ENCODE measurements at regions not wholly inside any gene's neighbourhood (a gene's known extent, or its start where the extent isn't known, plus 50 kb on each side); places are given as distances from the start of the nearest gene placed in this dataset.
A peak's percentile ranks its signal among the peaks of the same experiment; 100 is the strongest.

DNA sequence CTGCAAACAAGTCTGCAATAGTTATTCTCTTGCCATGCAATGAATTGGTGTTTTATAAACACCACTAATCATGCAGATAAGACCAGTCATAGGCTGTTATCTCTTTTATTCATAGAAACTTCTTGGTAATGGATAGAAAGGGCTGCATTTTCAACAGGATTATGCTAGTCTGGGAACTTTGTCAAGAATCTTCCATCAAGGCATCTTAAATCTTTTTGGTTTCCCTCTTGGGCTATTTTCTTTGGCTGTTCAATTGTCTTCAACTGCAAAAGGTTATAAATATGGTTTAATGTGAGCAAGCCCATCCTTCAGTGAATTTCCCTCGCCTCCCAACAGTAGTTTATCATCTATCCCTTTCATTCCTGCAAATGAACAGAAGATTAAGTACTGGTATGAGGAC, 59.0 kb upstream of the MINAR1 start:
- intact Hi-C loops (cut with DNase I), result no loop called here
- no peak for DNase-seq (ENCODE audit: low spot score)

DNA sequence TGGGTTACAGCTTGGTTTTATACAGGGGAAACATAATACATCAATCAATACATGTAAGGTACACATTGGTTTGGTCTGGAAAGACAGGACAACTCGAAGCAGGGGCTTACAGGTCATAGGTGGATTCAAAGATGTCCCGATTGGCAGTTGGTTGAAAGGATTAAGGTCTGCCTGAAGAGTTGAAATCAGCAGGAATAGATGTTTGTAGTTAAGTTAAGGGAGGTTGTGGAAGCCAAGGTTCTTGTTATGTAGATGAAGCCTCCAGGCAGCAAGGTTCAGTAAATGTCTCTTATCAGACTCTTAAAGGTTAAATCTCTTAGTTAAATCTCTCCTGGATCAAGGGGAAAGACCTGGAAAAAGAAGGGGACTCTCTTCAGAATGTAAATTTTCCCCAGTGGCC, 58.4 kb upstream of the MINAR1 start:
- no peak for DNase-seq (ENCODE audit: low spot score)

DNA sequence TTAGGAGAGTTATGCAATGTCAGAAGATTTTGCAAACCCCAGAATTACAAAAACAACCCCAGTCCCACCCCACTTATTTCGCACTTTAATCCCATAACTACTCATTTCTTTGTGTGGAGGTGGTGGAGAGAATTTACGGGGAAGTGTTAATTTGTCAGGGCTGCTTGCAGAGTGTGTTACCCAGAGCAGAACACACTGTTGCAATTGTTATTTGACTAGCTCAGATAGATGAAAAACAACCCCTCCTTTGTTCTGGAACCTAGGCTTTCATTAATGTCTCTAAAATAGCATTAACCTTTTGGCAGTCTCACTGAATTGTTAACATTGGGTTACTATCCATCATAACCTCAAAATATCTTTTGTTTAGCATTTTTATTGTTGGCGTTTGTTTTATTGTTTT, 55.8 kb upstream of the MINAR1 start:
- intact Hi-C loops (cut with DNase I), result no loop called here

More for the DNA sequence above, 58.4 kb upstream of the MINAR1 start:
- intact Hi-C loops (cut with DNase I), result no loop called here

DNA sequence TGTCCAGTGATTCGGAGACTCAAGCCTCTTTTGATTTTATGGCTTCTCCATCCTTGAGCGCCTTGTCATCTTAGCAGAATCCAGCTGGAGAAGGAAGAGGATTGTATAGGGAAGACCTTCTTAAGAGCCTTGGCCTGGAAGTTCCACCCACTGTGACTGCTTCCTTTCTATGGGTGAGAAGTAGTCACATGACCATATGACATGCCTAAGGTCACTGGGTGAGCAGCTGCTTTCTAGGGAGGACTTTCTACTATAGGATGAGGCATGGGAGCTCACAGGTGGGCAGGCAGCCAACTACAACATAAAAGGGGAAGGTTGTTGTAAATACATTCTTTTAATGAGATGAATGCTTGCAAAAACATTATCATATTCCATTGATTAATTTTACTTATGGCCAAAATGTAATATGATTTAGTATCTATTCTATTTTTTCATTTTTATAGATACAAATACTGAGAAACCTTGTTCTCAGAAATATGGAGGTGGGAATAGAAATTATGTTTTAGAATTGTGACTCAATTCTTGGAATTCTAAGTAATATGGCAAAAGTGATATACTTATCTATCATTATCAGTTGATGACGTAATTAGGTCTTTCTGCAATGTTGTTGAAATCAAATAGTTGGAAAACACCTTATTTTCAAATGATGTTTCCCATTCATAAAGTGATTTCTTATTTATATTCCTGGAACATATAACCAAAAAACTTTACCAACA, 53.6 kb upstream of the MINAR1 start:
- no peak for DNase-seq (ENCODE audit: low spot score)
- intact Hi-C loops (cut with DNase I), result no loop called here

More for the DNA sequence above, 55.8 kb upstream of the MINAR1 start:
- no peak for DNase-seq (ENCODE audit: low spot score)

DNA sequence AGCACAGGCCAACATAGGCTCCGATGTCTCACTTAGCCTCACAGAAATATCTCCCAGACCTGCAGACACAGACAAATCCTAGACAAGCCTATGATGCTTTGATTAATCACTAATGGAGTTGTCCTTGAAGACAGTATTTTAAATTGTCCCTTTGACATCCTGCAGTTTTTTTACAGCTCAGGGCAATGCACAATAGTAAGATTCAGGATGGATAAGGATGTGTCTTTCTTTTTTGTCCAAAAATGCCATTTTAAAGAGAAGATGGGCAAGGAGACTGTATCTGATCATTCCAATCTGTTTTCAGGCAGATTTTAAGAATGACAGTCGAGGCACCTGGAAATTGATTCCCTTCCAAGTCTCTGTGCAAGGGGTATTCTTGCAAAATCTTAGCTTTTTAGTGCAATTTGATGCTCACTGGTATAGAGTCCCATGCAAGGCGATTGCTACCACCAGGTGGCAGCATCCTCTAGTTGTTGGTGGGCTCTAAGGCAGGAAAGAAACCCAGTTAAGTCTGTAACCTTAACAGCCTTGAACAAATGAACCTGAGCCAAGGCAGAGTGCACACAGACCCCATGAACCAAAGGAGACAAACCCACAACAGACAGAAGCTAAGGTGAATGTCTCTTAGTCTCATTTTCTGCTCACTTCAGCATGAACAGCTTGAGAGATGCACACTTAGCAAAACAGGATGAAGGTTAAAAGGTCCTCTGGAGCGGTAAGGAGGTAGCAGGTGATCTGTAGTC, 51.2 kb upstream of the MINAR1 start:
- intact Hi-C loops (cut with DNase I), result loop anchor here (5.0 to 10.0 kb wide), 2 partner anchors 471 to 474 kb away; no protein-coding TSS in a partner anchor
- DNase-seq (ENCODE audit: low spot score), result peak; percentile 94

DNA sequence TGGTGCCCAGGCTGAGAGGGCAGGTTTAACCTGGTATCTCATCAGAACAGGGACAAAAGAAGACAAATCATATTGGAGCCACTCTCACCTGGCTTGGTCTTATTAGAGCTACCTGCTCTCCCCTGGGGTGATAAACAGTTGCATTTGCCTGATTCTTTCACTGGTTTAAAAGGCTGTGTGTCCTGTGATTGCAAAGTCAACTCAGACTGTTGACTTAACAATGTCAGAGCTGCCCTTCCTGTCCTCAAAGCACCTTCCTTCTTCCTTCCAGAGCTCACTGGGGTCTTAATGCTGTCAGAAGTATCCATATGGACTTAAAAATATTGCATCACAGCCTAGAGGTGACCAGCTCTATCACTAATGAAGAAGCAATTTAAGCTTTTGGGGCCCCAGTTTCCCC, 50.5 kb upstream of the MINAR1 start:
- intact Hi-C loops (cut with DNase I), result loop anchor here (5.0 to 10.0 kb wide), 2 partner anchors 471 to 473 kb away; no protein-coding TSS in a partner anchor
- no peak for DNase-seq (ENCODE audit: low spot score)

Measured in posterior vena cava (tissue), 2 donors.